Hepatocyte (in vitro differentiated cells): ENCODE measurements at regions not wholly inside any gene's neighbourhood (a gene's known extent, or its start where the extent isn't known, plus 50 kb on each side); places are given as distances from the start of the nearest gene placed in this dataset.

Experiments
- EZH2 ChIP-seq: fragments of 200-600 bp; sonication (generic); IDR thresholded peaks from 2 replicates; pipeline ENCODE4 v1.6.1; 2016; ENCODE audit warnings: antibody characterized with exemption, mild to moderate bottlenecking, borderline replicate concordance
- EZH2phosphoT487 ChIP-seq: fragments of 200-600 bp; sonication (generic); IDR thresholded peaks from one replicate; pipeline ENCODE4 v1.6.1; 2018; ENCODE audit warnings: antibody characterized with exemption, mild to moderate bottlenecking, low read depth, moderate library complexity; ENCODE audit not compliant: unreplicated experiment, severe bottlenecking
- TF ChIP-seq, protein P1 (sequence below): fragments of 200-600 bp; sonication (generic); IDR thresholded peaks from 2 replicates; pipeline ENCODE4 v1.5.1; 2016; ENCODE audit warnings: antibody characterized with exemption, mild to moderate bottlenecking; ENCODE audit not compliant: poor library complexity

DNA sequence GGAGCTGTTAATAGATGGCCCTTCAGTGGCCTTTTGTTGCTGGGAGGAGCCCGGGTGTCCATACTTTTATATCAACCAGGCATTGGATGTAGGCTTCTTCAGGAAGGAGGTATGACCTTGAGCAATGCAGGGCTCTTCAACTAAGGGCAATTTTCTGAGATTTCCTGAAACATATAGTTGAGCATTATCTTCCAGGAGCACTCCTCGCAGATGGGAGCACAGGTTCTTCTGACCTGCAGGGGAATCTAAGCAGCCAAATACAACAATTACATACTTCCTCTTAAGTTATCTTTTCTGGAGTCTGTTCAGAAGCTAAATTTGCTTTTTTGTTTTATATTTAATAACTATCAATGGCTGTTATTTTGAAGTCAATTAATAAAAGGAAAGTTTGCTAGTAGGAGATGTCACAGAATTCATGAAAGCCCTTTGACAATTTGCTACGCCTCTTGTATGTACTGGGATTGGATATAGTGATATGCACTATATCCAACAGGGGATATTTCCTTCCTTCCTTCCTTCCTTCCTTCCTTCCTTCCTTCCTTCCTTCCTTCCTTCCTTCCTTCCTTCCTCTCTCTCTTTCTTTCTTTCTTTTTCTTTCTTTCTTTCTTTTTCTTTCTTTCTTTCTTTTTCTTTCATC lies 422.6 kb upstream of the NEGR1 start:
- TF ChIP-seq, protein P1, sequence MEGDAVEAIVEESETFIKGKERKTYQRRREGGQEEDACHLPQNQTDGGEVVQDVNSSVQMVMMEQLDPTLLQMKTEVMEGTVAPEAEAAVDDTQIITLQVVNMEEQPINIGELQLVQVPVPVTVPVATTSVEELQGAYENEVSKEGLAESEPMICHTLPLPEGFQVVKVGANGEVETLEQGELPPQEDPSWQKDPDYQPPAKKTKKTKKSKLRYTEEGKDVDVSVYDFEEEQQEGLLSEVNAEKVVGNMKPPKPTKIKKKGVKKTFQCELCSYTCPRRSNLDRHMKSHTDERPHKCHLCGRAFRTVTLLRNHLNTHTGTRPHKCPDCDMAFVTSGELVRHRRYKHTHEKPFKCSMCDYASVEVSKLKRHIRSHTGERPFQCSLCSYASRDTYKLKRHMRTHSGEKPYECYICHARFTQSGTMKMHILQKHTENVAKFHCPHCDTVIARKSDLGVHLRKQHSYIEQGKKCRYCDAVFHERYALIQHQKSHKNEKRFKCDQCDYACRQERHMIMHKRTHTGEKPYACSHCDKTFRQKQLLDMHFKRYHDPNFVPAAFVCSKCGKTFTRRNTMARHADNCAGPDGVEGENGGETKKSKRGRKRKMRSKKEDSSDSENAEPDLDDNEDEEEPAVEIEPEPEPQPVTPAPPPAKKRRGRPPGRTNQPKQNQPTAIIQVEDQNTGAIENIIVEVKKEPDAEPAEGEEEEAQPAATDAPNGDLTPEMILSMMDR = no peak
- no peak for TF ChIP-seq EZH2phosphoT487
- no peak for TF ChIP-seq EZH2
